Posterior cingulate gyrus (tissue), 11 donors: ENCODE measurements at regions not wholly inside any gene's neighbourhood (a gene's known extent, or its start where the extent isn't known, plus 50 kb on each side); places are given as distances from the start of the nearest gene placed in this dataset.
"Not testable (repeated sequence)": the region's sequence is repeated elsewhere in the genome, so short reads cannot be mapped to it uniquely, and the experiment has no call there.

Experiments used
- DNase-seq, 10 donors: peaks; one replicate each; pipeline versions ENCODE4 v3.0.0 to v3.0.0-alpha.2; 2020 to 2021; ENCODE audit warnings: mixed read lengths in 3 of 10
- intact Hi-C: fragments of 100-400 bp; cut with DNase I; formaldehyde crosslinking; loops from one replicate; pipeline ENCODE4 v1.15.1; 2023

DNA sequence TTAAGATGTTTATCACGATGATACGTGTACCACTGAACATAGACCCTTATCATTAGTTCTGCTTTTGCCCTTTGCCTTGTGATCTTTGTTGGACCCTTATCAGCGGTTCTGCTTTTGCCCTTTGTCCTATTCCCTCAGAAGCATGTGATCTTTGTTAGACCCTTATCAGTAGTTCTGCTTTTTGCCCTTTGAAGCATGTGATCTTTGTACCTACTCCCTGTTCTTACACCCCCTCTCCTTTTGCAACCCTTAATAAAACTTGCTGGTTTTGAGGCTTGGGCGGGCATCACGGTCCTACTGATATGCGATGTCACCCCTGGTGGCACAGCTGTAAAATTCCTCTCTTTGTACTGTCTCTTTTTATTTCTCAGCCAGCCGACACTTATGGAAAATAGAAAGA is 117.0 kb downstream of the SDHAF3 start:
- intact Hi-C loops, DNase-seq: not testable (repeated sequence)

DNA sequence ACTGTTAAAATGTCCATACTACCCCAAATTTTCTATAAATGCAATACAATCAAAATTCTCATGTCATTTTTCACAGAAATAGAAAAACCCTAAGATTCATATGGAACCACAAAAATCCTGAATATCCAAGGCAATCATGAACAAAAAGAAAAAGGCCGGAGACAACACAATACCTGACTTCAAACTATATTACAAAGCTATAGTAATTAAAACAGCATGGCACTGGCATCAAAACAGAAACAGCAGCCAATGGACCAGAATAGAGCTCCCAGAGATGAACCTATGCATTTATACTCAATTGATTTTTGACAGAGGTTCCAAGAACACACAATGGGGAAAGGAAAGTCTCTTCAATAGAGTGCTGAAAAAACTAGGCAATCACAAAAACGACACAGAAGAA is 128.8 kb downstream of the SDHAF3 start:
- DNase-seq, result no peak
- intact Hi-C loops, result no loop called here

DNA sequence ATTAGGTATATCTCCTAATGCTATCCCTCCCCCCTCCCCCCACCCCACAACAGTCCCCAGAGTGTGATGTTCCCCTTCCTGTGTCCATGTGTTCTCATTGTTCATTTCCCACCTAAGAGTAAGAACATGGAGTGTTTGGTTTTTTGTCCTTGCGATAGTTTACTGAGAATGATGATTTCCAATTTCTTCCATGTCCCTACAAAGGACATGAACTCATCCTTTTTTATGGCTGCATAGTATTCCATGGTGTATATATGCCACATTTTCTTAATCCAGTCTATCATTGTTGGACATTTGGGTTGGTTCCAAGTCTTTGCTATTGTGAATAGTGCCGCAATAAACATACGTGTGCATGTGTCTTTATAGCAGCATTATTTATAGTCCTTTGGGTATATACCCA is 140.7 kb downstream of the SDHAF3 start:
- DNase-seq, intact Hi-C loops: not testable (repeated sequence)

DNA sequence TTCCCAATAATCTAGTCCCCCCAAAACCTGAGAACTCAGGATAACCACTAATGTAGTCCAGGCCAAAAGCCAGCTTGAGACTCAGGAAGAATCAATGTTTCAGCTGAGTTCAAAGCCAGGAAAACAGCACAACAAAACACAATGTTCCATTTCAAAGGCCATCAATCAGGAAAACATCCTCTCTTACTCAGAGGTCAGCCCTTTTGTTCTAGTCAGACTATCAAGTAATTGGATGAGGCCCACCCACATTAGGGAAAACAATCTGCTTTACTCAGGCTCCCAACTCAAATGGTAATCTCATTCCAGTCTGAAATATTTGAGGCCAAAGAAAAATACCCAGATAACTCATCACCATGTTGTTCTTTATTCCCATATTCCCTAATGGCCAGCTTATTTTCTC is 152.2 kb downstream of the SDHAF3 start:
- intact Hi-C loops, result no loop called here
- DNase-seq, result no peak

DNA sequence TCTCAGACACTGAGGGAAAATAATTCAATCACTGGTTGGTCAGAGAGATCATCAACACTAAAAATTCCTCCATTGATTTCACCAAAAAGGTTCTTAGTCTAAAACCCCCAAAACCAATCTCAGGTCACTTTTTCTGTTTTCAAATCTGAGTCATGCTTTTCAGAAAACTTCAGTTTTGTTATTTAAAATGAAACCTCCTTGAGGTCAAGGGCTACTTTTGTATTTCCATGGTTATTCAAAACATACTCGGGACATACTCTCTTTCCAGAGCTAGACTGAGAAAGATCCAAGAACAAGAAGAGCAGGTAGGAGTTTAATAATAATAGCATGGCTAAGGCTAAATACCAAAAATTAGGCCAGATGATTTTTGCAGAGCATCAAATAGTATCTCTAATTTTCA is 152.8 kb downstream of the SDHAF3 start:
- DNase-seq, result no peak
- intact Hi-C loops, result no loop called here

DNA sequence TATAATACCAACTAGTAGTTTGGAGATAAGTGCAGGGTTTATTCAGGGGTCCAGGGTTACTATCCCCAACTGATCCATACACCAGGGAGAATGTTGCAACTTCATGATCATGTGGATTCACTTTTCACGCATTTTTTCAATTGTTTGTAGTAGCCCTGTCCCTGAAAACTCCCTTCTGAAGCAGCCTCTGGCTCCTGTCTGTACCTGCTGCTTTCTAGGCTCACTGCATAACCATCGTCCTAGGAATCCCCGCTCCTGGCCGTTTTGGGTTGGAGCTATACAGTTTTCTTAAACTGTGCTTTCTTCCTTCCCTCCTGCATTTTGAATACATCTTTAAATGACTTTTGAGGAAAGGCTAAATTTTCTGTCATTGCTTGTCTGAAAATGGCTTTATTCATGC is 154.1 kb downstream of the SDHAF3 start:
- intact Hi-C loops, result no loop called here
- DNase-seq, result no peak

DNA sequence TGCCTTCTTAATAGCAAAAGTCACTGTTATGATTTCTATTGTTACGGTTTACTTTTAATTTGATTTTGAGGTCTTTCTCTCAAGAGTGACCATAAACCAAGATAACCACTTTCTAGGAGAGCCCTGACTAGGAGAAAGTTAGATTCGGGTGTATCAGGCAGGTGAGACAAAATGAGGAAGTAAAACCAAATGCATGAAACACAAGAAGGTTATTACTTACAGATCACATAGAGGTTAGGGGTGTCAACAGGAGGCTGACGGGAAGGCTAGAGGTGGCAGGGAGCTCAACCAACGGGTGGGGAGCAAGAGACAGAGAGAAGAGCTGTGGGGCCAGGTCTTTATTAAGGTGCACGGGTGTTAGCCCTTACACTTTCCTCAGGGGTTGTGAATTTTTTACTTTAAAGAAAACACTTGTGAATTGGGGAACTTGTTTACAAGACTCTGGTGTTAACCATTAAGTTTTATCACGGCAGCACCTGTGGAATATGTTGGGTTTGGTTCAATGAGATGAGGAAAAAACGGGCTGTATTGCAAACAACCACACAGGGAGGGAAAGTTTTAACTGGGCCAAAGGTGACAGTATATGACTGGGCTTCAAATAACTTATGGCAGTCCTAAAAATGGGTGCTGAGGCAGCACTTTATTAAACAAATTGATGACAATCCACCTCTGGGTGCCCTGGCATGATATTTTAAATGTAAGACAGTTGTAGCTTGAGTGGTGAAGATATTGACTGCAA is 154.9 kb downstream of the SDHAF3 start:
- intact Hi-C loops, result no loop called here
- no peak for DNase-seq

DNA sequence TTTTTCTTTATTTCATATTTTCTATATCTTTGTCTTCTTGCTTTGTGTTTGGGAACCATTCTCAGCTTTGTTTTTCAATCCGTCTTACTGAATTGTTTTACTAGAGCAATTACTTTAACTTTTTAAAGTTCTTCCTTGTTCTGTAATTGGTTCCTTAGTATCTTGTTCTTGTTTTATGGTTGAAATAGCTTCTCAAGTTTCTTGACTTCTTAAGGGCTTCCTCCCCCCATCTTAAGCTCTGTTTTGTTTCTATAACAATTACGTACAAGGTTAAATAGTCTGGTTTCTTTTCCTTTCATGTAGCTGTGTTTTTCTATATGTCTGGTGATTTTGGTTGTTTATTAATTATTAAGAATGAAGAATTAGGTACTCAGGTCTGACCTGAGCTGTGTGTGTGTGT is 158.0 kb downstream of the SDHAF3 start:
- intact Hi-C loops, result no loop called here
- no peak for DNase-seq

DNA sequence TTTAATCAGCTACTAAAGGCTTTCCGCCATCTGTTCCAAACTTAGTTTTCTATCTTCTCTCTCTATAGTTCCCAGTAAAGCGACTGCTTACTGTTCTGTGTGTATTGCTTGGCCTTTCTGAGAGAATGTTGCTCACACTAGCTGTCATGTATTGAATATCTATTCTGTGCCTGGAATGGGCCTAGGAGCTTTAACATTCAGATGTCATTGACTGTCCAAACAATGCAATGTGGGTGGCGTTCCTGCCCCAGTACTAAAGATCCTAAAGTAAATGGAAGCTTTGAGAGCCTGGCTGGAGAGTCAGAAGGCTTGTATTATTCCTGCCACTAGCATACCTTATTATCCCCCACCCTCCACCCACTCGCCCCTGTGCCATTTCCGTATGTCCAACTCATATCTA is 163.5 kb downstream of the SDHAF3 start:
- no peak for DNase-seq

DNA sequence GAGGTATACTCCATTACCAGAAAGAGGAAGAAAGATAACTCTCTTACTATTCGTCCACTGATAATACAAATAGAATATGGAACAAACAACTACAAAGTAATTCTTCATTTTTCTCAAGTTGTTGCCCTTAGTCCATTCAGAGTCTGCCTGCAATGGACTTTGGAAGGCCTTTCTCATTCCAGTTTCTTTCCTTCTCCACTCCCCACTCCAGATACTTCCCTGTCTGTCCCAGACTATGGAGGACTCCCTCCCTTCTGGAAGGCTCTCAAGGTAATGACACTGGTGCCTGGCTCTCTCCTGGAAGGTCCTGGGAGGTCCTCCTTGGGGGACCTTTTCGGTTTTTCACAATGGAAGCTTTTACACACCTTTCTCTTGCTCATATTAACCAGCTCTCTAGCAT is 167.8 kb downstream of the SDHAF3 start:
- DNase-seq, result no peak
- intact Hi-C loops, result no loop called here

More for the DNA sequence above, 163.5 kb downstream of the SDHAF3 start:
- intact Hi-C loops, result no loop called here

DNA sequence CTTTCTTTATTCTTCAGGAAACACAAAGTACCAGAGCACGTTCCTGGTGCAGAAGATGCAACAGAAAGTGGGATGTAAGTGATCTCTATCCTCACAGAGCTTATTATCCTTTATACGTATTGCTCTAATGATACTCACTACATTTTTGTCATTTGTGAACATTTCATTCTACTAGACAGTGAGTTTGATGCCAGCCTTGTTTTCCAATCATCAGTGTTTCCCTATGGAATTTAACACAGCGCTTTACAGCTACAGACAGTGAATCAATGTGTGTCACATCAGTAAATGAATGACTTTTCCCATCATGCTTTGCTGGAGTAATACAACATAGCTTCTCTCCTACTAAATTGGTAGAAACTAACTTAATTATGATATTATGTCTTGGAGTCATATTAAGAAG is 175.5 kb downstream of the SDHAF3 start:
- intact Hi-C loops, result no loop called here
- DNase-seq, result no peak

DNA sequence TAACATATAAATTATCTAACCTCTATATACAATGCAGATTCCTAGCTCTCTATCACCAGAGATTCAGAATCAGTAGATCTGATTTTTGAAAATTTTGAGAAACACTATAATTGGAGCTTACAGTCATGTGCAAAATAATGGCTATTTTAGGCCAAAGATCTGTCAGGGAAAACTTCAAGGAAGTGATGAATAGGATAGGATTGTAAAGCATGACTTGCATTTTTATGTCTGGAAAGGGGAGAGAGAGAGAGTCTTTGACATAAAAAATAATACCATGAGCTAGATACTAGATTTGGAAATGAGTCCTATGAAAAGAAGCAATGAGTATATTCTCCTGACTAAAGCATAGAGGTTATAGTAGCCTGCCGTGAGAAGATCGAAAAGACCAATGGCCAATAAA is 181.1 kb downstream of the SDHAF3 start:
- intact Hi-C loops, result no loop called here
- DNase-seq, result no peak

DNA sequence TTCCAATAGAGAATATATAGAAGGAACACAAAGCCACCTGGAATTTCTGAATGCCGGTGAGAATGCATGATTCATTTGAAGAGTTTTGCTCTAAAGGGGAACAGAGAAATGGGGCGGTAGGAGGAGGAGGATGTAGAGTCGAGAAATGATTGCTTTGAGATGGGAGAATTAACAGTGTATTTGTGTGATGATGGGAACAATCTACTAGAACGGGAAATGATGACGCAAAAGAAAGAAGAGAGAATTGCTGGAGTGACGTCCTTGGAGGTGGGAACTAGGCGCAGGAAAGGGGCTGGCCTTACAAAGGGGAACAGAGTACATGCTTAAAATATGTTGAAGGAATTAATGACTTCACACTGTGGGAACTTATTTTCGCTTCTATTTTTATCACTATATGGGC is 188.1 kb downstream of the SDHAF3 start:
- no peak for DNase-seq
- intact Hi-C loops, result no loop called here

DNA sequence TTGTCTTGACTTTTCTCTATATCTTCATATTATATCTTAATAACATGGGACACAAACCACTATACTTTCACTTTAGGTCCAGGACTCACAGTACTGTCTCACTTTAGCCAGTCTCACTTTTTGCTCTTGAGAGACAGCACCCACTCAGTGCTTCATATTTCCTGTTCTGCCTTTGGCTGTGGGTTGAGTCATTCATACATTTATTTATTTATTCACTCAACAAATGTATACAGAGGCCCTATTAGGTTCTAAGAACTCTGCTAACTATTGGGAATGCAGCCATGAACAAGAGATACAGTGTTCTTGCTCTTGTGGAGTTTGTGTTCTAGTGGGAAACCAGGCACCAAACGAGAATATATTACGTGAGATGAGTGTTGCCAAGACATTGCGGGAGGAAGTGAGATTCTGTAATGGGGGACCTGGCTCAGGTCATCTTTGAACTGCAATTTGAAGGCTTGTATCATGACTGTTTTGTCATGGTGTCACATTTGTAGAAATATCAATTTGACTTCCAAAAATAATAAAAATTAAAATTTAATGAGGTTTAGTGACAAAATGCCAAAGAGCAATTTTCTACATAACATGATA is 190.1 kb downstream of the SDHAF3 start:
- intact Hi-C loops, result no loop called here
- DNase-seq, result no peak

DNA sequence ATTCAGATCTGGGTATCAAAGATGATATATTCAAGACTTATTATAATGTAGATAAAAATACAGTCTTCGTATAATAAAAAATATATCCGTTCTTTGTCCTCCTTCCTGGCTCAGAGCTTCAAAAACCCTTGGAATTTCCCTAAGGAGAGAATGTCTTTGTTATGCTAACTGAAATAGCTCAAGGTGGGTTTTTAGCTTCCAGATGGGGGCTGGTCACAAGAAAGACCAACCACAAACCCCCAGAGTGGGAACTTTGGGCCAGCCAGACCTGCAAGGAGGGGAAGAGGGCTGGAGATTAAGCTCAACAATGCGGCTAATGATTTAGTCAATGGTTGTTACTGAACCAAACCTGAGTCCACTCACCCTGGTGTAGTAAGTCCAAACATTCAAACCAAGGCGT is 196.4 kb downstream of the SDHAF3 start:
- no peak for DNase-seq
- intact Hi-C loops, result no loop called here

DNA sequence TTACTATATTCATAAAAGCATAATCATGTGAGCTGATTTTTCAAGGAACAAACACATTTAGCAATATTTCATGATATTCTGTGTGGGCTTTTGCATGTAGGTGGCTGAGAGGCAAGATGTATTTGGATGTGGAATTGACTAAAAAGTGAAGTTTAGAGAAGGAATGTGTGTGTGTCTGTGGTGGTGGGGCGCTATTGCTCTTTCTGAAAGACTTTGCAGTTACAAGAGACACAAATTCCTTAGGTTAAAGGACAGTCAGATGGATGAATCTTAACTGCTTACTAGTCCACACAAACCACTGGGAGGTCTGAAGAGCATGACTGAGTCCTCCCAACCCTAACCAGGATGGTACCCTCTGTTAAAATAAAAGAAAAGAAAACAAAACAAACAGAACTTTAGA is 200.1 kb downstream of the SDHAF3 start:
- intact Hi-C loops, result no loop called here
- no peak for DNase-seq

DNA sequence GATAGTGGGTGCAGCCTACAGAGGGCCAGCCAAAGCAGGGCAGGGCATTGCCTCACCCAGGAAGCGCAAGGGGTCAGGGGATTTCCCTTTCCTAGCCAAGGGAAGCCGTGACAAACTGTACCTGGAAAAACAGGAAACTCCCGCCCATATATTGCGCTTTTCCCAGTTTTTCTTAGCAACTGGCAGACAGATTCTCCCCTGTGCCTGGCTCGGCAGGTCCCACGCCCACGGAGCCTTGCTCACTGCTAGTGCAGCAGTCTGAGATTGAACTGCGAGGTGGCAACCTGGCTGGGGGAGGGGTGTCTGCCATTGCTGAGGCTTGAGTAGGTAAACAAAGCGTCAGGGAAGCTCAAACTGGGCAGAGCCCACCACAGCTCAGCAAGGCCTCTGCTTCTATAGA is 212.4 kb downstream of the SDHAF3 start:
- DNase-seq, intact Hi-C loops: not testable (repeated sequence)

DNA sequence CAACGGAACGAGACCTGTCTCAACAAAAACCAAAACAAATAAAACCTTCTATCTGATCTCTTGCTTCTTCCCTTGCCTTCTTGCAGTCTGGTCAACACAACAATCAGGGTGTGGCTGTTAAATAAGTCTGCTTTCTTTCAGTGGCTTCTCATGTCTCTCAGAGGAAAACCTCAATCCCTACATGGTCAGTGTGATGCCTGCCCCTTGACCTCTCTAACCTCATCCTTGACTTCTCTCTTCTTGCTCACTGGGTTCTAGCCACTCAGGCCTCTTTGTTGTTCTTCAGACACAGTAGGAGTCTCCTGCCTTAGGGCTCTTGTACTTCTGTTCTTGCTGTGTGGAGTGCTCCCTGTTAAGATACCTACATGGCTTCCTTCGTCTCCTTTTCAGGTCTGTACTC is 220.4 kb downstream of the SDHAF3 start:
- intact Hi-C loops, result no loop called here
- DNase-seq, result no peak

DNA sequence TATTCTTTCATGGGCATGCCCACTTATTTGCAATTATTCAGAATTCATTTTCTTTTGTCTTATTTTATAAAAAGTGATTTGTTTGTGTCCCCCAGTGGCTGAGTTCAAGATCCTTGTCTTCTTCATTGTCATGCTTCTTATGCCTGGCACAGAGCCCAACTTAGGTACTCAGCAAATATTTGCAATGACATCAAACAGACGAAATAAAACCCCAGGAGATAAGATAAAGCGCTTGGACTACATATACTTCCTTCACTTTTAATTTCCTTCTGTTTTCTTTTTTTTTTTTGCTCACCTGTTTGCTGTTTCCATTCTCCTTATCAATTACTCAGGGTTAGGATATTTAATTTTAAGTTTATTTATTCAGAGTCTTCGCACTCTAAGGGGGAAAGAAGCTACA is 225.0 kb downstream of the SDHAF3 start:
- intact Hi-C loops, result no loop called here
- DNase-seq, result no peak

DNA sequence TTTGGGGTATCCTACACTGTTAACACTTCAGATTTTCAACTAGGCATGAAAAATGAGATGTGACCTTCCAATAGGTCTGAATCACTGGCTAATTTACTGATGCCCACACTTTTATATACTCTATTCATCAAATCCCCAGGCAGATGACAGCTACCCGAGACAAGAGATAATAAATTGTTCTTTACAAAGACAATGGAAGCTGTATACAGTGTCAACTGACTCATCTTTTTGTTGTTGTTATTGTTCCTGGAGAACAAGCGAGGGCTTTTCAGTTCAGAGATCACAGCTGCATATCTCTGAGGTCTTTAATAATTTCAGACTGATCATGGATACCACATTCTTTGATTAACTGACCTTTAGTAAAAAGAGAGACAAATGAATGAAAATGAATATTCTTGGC is 228.9 kb downstream of the SDHAF3 start:
- DNase-seq, result no peak
- intact Hi-C loops, result no loop called here

DNA sequence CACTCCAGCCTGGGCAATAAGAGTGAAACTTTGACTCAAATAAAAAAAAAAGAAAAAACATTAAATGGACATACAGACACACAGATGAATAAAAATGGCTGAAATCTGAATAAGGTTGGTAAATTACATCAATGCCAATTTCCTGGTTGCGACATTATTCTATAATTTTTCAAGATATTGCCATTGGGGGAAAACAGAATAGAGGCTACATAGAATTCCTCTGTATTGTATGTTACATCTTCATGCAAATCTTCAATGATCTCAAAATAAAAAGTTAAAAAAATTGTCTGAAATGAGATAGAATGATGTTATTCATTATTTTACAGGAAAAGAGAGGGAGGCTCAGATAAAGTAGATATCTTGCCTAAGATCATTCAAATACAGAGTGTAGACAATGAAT is 234.0 kb downstream of the SDHAF3 start:
- intact Hi-C loops, result no loop called here
- no peak for DNase-seq

DNA sequence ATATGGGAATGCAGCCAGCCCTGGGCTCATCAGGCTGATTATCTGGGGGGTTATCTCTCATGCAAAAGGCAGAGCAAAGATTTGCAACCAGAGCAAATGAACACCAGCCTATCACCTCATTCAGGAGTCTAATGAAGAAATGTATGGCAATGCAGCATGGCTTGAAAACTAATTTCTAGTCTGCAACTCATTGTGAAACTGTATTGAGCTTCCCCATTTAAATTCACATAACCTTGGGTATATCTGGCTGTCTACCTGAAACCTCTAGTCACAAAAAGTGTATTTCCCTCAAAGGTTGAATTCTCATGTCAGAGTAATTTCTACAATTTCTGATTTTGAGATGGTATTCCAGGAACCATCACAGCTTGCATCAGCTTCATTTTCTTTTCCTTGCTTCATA is 240.0 kb downstream of the SDHAF3 start:
- intact Hi-C loops, result no loop called here
- no peak for DNase-seq

DNA sequence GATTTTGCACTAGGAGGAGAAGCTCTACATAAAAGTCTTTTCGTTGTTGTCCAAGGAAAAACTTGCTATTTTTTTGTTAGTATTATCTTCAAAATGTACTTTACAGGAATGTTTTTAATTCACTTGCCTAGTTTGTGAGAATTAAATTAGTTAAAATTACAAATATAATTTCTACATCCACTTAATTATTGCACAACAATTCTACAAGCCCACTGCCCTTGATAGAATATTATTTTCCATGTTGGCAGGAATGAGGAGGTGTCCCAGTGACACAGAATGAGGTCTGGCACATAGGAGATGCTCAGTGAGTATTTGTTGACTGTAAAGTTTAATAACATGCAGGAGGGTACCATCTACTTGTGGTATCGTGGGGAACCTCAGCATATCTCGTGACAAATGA is 255.4 kb downstream of the SDHAF3 start:
- intact Hi-C loops, result no loop called here
- no peak for DNase-seq
